ENCODE measurements at regions not wholly inside any gene's neighbourhood (a gene's known extent, or its start where the extent isn't known, plus 50 kb on each side); places are given as distances from the start of the nearest gene placed in this dataset.

DNA sequence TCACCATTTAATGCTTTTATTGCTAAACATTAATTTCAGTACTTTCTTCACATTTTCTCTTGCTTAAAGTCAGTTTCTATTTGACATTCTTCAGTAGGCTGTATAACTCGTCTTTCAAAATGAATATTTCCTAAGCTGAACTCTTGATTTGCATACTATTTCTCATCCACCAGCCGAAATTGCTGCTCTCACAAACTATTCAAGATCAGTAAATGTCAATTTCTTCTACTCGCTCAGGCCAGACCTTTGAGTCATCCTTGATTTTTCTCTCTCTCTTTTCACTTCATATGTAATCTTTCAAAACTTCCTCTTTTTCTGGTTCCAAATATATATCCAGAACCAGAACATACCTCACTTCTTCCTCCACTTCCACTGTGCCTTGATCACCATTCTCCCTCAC, 990.0 kb downstream of the KCNT2 start:
- Histone ChIP-seq H3K27ac (ENCODE audit: insufficient read depth, low read length, poor library complexity, severe bottlenecking) (no peak overlapping the region), H3K4me1 (ENCODE audit: control insufficient read depth, insufficient read depth, low read length, poor library complexity, severe bottlenecking) (no peaks in the 10 kb centered on the region)
- no peak for DNase-seq

DNA sequence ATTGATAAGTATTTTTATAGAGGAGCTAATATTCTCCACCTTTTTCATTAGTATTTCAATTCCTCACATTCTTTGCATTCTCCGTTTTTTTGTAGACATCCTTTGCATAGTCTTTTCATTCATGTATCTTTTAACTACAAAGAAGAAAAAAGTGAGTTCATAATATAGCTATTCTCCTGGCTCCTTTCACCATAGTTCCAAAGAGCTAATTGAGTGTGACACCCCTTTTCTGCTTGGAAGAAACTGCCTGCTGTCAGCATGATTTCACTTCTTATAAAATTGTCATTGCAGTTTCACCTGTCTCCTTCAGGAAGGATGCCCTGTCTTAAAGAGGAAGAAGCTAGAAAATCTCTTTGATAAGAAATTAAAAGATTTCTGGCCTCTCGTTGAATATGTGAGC, 991.1 kb downstream of the KCNT2 start:
- DNase-seq = no peak
- Histone ChIP-seq H3K9me3 (ENCODE audit: control insufficient read depth, low read length) (no peaks in the 10 kb centered on the region), H3K4me1 (ENCODE audit: control insufficient read depth, insufficient read depth, low read length, poor library complexity, severe bottlenecking) (no peaks in the 10 kb centered on the region), H3K27me3 (replicated peaks; ENCODE audit: control insufficient read depth, insufficient read depth, low read length, poor library complexity, severe bottlenecking) (no peaks in the 10 kb centered on the region), H3K27ac (ENCODE audit: insufficient read depth, low read length, poor library complexity, severe bottlenecking) (no peak overlapping the region), H3K36me3 (ENCODE audit: control insufficient read depth, insufficient read depth, low read length) (no peaks in the 10 kb centered on the region), H3K4me3 (ENCODE audit: insufficient read depth, low read depth, low read length, poor library complexity, severe bottlenecking) (no peak overlapping the region)

More for the DNA sequence above, 990.0 kb downstream of the KCNT2 start:
- H3K27me3 ChIP-seq (replicated peaks; ENCODE audit: control insufficient read depth, insufficient read depth, low read length, poor library complexity, severe bottlenecking) = no peaks in the 10 kb centered on the region
- H3K36me3 ChIP-seq (ENCODE audit: control insufficient read depth, insufficient read depth, low read length) = no peaks in the 10 kb centered on the region
- H3K9me3 ChIP-seq (ENCODE audit: control insufficient read depth, low read length) = no peaks in the 10 kb centered on the region
- H3K4me3 ChIP-seq (ENCODE audit: insufficient read depth, low read depth, low read length, poor library complexity, severe bottlenecking) = no peak overlapping the region

DNA sequence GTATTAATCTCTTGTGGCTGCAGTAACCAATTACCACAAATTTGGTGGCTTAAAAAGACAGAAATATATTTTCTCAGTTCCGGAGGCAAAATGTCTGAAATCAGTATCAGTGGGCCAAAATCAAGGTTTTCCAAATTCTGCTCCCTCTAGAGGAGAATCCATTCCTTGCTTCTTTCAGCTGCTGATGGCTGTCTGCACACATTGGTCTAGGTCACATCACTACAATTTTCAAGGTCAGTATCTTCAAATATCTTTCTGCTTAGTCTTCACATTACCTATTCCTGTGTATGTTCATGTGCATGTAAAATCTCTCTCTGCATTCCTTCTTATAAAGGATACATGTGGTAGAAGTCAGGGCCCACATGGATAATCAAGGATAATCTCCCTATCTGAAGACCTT, 999.4 kb downstream of the KCNT2 start:
- Histone ChIP-seq H3K9me3 (ENCODE audit: control insufficient read depth, low read length) (no peaks in the 10 kb centered on the region), H3K4me3 (ENCODE audit: insufficient read depth, low read depth, low read length, poor library complexity, severe bottlenecking) (no peak overlapping the region), H3K27me3 (replicated peaks; ENCODE audit: control insufficient read depth, insufficient read depth, low read length, poor library complexity, severe bottlenecking) (no peaks in the 10 kb centered on the region), H3K27ac (ENCODE audit: insufficient read depth, low read length, poor library complexity, severe bottlenecking) (no peak overlapping the region), H3K4me1 (ENCODE audit: control insufficient read depth, insufficient read depth, low read length, poor library complexity, severe bottlenecking) (no peaks in the 10 kb centered on the region), H3K36me3 (ENCODE audit: control insufficient read depth, insufficient read depth, low read length) (no peaks in the 10 kb centered on the region)
- DNase-seq = no peak

DNA sequence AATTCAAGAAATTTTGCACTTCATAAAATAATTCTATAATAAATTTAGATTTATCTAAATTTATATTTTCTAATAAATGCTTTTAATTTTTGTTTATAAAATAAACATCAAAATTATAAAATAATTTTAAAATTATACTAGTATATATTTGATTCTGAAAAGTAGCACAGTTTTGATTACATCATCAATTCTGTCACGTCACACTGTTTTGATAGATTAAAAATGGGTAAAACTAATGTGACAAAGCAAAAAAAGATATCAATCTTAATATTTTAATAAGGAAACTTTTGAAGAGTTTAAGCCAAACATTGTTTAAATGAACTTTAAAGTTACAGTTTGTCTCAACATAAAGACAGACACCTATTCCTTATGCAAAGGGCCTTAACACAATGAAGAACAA, 1001.8 kb downstream of the KCNT2 start:
- Histone ChIP-seq H3K4me3 (ENCODE audit: insufficient read depth, low read depth, low read length, poor library complexity, severe bottlenecking) (no peak overlapping the region), H3K36me3 (ENCODE audit: control insufficient read depth, insufficient read depth, low read length) (no peaks in the 10 kb centered on the region), H3K9me3 (ENCODE audit: control insufficient read depth, low read length) (no peaks in the 10 kb centered on the region), H3K4me1 (ENCODE audit: control insufficient read depth, insufficient read depth, low read length, poor library complexity, severe bottlenecking) (no peaks in the 10 kb centered on the region), H3K27ac (ENCODE audit: insufficient read depth, low read length, poor library complexity, severe bottlenecking) (no peak overlapping the region), H3K27me3 (replicated peaks; ENCODE audit: control insufficient read depth, insufficient read depth, low read length, poor library complexity, severe bottlenecking) (no peaks in the 10 kb centered on the region)
- DNase-seq = no peak

DNA sequence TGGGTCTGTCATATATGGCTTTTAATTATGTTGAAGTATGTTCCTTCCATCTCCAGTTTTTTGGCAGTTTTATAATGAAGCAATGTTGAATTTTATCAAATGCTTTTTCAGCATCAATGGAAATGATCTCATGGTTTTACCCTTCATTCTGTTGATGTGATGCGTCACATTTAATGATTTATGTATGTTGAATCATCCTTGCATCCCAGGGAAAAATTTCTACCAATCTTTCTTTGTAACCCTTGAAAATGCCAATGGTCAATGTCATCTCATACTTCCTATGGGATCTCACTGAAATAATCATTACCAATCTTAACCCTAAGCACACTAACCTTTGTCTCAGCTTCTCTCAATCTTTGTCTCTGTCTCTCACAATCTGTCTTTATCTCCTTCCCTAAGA, 1004.0 kb downstream of the KCNT2 start:
- Histone ChIP-seq H3K36me3 (ENCODE audit: control insufficient read depth, insufficient read depth, low read length) (no peaks in the 10 kb centered on the region), H3K27ac (ENCODE audit: insufficient read depth, low read length, poor library complexity, severe bottlenecking) (no peak overlapping the region), H3K27me3 (replicated peaks; ENCODE audit: control insufficient read depth, insufficient read depth, low read length, poor library complexity, severe bottlenecking) (no peaks in the 10 kb centered on the region), H3K4me3 (ENCODE audit: insufficient read depth, low read depth, low read length, poor library complexity, severe bottlenecking) (no peak overlapping the region), H3K9me3 (ENCODE audit: control insufficient read depth, low read length) (no peaks in the 10 kb centered on the region), H3K4me1 (ENCODE audit: control insufficient read depth, insufficient read depth, low read length, poor library complexity, severe bottlenecking) (no peaks in the 10 kb centered on the region)
- DNase-seq = no peak

DNA sequence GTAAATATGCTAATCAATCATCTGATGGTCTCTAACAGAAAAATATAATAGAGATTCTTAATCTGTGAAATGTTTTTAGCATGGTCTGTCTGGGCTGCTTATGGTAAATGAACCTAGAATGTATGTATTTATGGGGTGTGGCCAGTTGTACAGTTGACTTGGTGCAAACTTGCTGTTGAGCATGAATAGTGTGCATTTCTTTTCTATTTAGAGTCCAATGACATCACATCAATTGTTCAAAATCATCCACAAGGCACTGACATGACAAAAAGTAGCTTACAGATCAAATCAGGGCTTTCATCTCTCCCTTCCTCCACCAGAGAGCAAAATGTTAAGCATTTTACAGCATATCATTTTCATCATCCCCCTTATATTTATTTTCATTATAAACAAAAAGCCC, 1010.3 kb downstream of the KCNT2 start:
- DNase-seq = no peak
- no peaks in the 10 kb centered on the region for H3K9me3 ChIP-seq (ENCODE audit: control insufficient read depth, low read length)
- H3K4me3 ChIP-seq (ENCODE audit: insufficient read depth, low read depth, low read length, poor library complexity, severe bottlenecking) = no peak overlapping the region
- no peaks in the 10 kb centered on the region for H3K36me3 ChIP-seq (ENCODE audit: control insufficient read depth, insufficient read depth, low read length)
- no peaks in the 10 kb centered on the region for H3K4me1 ChIP-seq (ENCODE audit: control insufficient read depth, insufficient read depth, low read length, poor library complexity, severe bottlenecking)
- no peak overlapping the region for H3K27ac ChIP-seq (ENCODE audit: insufficient read depth, low read length, poor library complexity, severe bottlenecking)
- H3K27me3 ChIP-seq (replicated peaks; ENCODE audit: control insufficient read depth, insufficient read depth, low read length, poor library complexity, severe bottlenecking) = no peaks in the 10 kb centered on the region

DNA sequence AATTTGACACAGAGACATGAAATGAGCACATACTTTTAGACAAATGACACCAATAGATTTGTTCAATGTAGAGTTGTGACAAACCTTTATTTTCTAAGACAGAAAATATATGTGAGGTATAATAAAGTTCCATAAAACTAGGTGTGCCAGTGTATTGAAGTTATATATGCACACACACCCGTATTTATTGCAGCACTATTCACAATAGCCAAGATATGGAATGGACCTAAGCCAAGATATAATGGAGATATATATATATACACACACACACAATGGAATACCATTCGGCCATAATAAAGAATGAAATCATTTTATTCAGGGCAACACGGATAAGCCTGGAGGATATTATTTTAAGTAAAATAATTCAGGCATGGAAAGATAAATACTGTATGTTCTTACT, 1013.5 kb downstream of the KCNT2 start:
- no peak overlapping the region for H3K27ac ChIP-seq (ENCODE audit: insufficient read depth, low read length, poor library complexity, severe bottlenecking)
- H3K27me3 ChIP-seq (replicated peaks; ENCODE audit: control insufficient read depth, insufficient read depth, low read length, poor library complexity, severe bottlenecking) = no peaks in the 10 kb centered on the region
- H3K4me1 ChIP-seq (ENCODE audit: control insufficient read depth, insufficient read depth, low read length, poor library complexity, severe bottlenecking) = no peaks in the 10 kb centered on the region
- no peak overlapping the region for H3K4me3 ChIP-seq (ENCODE audit: insufficient read depth, low read depth, low read length, poor library complexity, severe bottlenecking)
- no peaks in the 10 kb centered on the region for H3K9me3 ChIP-seq (ENCODE audit: control insufficient read depth, low read length)
- DNase-seq = no peak
- H3K36me3 ChIP-seq (ENCODE audit: control insufficient read depth, insufficient read depth, low read length) = no peaks in the 10 kb centered on the region

DNA sequence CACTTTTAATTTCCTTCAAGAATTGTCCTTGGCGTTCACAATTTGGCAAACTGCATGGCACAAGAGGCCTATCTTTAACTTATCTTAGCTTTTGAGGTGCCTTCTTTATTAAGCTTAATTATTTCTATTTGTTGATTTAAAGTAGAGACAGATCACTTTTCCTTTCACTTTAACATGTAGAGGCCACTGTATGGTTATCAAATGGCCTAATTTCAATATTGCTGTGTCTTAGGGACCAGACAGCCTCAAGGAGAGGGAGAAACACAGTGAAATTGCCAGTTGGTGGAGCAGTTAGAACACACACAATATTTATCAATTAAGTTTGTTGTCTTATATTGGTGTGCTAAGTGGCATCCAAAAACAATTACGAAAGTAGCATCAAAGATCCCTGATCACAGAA, 1013.9 kb downstream of the KCNT2 start:
- H3K9me3 ChIP-seq (ENCODE audit: control insufficient read depth, low read length) = no peaks in the 10 kb centered on the region
- DNase-seq = no peak
- H3K4me1 ChIP-seq (ENCODE audit: control insufficient read depth, insufficient read depth, low read length, poor library complexity, severe bottlenecking) = no peaks in the 10 kb centered on the region
- H3K27ac ChIP-seq (ENCODE audit: insufficient read depth, low read length, poor library complexity, severe bottlenecking) = no peak overlapping the region
- no peaks in the 10 kb centered on the region for H3K27me3 ChIP-seq (replicated peaks; ENCODE audit: control insufficient read depth, insufficient read depth, low read length, poor library complexity, severe bottlenecking)
- H3K4me3 ChIP-seq (ENCODE audit: insufficient read depth, low read depth, low read length, poor library complexity, severe bottlenecking) = no peak overlapping the region
- H3K36me3 ChIP-seq (ENCODE audit: control insufficient read depth, insufficient read depth, low read length) = no peaks in the 10 kb centered on the region

DNA sequence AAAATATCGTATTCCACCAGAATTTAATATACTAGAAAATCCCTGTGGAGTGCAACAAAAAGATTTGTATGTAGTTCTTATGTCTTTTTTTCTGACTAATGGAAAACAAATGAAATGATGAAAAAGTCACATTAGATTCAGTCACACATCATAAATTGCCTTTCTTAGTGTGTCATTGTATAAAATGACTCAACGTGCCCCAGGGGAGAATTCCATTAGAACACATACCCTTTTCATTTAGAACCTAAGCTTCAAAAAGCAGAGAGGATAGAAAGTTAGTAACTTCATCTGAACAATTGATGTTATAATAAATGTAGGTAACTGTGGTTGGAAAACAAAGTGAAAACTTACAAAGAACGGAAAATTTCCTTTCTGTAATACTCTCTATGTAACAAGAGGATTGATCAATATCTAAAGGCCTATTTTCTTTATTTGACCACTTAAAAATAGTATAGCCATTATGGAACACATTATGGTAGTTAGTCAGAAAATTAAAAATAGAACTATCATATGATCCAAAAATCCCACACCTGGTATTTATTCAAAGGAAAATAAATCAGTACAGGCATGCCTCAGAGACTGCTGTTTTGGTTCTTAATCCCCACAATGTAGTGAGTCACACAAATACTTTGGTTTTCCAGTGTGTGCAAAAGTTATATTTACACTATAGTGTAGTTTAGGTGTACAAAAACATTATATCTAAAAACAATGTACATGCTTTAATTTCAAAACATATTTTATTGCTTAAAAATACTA, 1016.1 kb downstream of the KCNT2 start:
- Histone ChIP-seq H3K9me3 (ENCODE audit: control insufficient read depth, low read length) (no peaks in the 10 kb centered on the region), H3K27me3 (replicated peaks; ENCODE audit: control insufficient read depth, insufficient read depth, low read length, poor library complexity, severe bottlenecking) (no peaks in the 10 kb centered on the region), H3K4me1 (ENCODE audit: control insufficient read depth, insufficient read depth, low read length, poor library complexity, severe bottlenecking) (no peaks in the 10 kb centered on the region), H3K4me3 (ENCODE audit: insufficient read depth, low read depth, low read length, poor library complexity, severe bottlenecking) (no peak overlapping the region), H3K36me3 (ENCODE audit: control insufficient read depth, insufficient read depth, low read length) (no peaks in the 10 kb centered on the region), H3K27ac (ENCODE audit: insufficient read depth, low read length, poor library complexity, severe bottlenecking) (no peak overlapping the region)
- no peak for DNase-seq

DNA sequence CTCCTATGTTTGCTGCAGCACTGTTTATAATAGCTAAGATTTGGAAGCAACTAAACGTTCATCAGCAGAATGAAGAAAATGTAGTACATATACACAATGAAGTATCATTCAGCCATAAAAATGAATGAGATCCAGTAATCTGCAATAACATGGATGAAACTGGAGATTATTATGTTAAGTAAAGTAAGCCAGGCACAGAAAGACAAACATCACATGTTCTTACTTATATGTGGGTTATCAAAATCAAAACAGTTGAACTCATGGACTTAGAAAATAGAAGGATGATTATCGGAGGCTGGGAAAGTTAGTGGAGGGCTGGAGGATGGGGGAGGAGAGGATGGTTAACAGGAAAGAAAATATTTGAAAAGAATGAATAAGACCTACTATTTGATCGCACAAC, 1017.6 kb downstream of the KCNT2 start:
- H3K4me3 ChIP-seq (ENCODE audit: insufficient read depth, low read depth, low read length, poor library complexity, severe bottlenecking) = no peak overlapping the region
- H3K9me3 ChIP-seq (ENCODE audit: control insufficient read depth, low read length) = no peaks in the 10 kb centered on the region
- H3K4me1 ChIP-seq (ENCODE audit: control insufficient read depth, insufficient read depth, low read length, poor library complexity, severe bottlenecking) = no peaks in the 10 kb centered on the region
- H3K27ac ChIP-seq (ENCODE audit: insufficient read depth, low read length, poor library complexity, severe bottlenecking) = no peak overlapping the region
- no peak for DNase-seq
- H3K36me3 ChIP-seq (ENCODE audit: control insufficient read depth, insufficient read depth, low read length) = no peaks in the 10 kb centered on the region
- no peaks in the 10 kb centered on the region for H3K27me3 ChIP-seq (replicated peaks; ENCODE audit: control insufficient read depth, insufficient read depth, low read length, poor library complexity, severe bottlenecking)
